Dermis microvascular lymphatic vessel endothelial cell (primary cell): ENCODE measurements at regions not wholly inside any gene's neighbourhood (a gene's known extent, or its start where the extent isn't known, plus 50 kb on each side); places are given as distances from the start of the nearest gene placed in this dataset.
"Not testable (repeated sequence)": the region's sequence is repeated elsewhere in the genome, so short reads cannot be mapped to it uniquely, and the experiment has no call there.

Experiments used
- DNase-seq, 2 donors: peaks; one replicate each; pipeline versions ENCODE4 v3.0.0 to v3.0.0-alpha.2; 2010; ENCODE audit warnings: low read depth in 2 of 2

DNA sequence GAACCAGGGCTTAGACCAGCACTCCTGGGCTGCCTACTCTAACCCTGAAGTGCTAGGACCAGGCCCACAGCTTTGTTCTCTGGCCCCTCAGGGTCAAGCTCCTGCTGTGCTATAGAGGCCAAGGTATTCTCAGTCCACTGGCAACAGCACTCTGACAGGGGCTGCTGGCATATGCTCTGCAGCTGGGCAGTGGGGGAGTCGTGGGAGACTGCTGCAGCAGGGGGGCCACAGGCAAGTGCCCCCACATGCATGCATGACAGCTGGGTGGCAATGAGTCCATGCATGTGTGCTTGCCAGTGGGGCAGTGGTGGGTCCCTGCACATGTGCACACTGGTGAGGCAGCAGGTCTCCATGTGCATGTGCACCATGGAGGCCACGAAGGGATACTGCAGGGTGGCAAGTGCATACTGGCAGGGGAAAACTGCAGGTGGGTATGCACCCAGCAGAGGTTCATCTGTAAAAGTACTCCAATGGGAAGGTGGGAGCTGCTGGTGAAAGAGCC is 364.9 kb upstream of the IRAK1BP1 start:
- DNase-seq = no peak

DNA sequence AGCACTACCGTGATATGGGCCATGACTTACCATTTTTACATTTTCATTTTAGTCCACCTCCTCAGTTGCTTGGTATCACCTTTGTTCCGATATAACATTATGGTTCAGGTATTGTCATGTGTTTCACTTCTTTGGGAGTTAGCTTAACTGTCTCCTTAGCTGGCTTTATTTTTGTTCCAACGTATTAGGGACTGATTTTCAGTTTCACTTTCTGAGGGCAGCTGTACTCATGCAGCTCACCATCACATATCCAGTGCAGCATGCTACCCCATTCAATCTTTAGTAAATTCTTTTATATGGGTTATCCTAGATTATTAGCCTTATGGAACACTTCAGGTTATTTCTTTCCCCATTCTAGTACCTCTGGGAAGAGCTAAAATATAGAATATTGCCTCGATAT is 362.2 kb upstream of the IRAK1BP1 start:
- no peak for DNase-seq

DNA sequence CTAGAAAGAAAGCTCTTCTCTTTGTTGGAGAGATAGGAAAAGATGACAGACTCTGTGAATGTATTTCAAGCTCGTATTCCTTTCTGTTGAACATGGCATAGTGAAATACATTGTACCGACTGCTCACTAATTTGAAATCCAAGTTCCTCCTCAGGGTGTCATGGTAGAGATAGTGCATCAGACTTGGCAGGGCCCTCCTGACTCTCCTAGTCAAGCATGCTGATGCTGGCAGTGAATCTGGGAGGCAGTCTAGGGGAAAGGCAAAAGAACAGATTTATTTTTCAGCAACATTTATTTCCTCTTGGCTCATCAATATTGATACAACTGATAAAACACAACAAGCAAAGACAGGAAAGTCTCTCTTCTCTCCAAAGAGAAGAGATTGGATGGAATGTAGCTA is 356.3 kb upstream of the IRAK1BP1 start:
- no peak for DNase-seq

DNA sequence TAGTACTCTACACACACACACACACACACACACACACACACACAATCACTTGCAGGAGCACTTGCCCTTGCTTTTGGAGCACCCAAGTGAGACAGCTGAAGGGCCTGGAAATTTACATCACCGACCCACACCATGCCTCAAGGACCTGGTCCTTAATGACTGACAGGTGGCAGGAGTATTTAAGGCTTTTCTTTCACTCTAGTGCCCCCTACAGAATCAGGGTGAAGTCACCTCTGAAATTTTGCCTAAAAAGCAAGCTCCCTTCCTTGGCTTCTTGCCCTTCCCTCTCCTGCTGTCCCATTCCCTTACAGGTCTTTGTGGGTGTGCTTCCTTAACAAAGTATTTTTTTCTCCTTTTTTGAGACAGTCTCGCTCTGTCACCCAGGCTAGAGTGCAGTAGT is 353.5 kb upstream of the IRAK1BP1 start:
- peak in 1 of 2 donors; percentile 17 for DNase-seq

DNA sequence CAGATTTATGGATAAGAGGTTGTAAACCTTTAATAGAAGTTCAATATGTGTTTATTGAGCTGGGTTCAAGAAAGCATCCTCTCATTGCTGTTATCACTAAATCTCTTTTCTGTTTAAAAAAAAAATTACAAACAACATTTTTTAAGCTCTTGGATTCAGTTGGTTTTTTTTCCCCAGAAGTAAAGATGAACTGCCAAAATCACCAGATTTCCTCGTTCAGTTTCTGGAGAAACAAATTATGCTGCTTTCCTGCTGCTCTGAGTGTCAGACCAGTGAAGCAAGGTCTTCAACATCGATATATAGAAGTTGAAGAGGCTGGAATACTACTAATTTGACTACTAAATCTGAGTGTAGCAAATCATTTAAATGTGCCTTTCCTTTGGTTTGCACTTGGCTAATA is 352.1 kb upstream of the IRAK1BP1 start:
- no peak for DNase-seq

DNA sequence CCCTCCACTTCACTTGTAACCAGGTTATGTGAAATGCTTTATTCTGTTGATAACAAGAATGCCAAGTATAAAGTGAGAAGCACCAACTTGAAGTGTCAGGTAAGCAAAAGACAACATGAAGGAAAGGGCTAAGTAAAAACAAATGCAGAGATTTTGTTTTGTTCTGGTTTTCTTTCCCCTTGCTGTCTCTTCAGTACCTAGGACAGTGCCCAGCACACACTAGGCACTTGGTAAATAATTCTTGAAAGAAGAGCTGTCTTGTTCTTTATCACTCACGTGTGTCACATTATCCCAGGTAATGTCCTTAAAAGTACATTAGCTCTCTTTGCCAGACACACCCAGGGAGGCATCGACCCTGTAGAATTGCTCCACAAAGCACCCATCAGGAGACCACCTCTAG is 350.0 kb upstream of the IRAK1BP1 start:
- no peak for DNase-seq

DNA sequence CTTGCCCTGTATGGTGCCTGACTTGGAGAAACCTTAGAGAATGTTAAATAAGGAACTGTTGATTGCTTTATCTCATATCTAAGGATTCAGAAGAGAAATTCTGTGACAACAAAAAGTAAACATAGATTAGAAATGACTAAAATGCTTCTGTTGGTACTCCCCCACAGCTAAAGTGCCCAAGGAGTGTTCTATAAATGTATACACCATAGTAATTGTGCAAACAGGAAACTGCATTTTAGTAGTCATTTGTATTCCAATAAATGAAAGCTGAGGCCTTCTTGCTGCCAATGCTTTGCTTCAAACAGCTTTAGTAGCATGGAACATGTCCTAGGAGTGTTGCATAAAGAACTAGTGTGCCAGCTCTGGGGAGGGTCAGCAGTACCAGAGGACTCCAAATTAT is 343.7 kb upstream of the IRAK1BP1 start:
- no peak for DNase-seq

DNA sequence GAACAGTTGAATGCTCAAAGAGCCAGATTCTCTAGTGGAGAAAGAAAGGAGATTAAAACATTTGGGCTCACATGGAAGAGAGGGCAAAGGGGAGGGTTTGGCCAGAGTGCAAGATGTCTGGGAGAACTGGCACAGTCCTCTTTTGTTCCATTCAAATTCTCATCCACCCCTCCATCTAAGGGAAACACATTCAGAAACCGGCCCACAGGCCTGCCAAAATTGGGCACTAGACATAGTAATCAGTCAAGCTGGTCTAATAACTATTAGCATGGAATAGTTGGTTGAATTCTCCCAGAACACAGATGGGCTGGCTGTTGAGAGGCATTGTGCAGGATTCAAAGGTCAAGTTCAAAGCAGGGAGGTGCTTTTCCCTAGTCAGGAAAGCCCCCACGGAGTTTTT is 341.4 kb upstream of the IRAK1BP1 start:
- no peak for DNase-seq

DNA sequence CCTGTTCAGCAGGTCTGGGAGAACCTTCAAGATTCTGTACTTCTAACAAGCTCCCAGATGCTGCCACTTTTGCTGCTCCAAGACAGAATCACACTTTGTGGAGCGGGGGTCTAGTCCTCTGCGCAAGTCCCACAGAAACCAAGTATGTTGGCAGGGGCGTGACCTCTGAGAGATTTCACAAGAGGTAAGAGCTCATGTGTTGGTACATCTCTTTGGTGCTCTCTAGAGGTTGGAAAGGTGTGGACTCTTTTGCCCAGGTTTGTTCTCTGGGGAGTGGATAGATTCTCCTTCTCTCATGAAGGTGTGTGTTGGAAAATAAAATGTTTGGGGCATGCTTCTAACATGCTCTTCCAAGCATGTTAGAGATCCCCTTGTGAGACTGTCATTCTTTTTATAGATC is 340.9 kb upstream of the IRAK1BP1 start:
- DNase-seq = no peak

DNA sequence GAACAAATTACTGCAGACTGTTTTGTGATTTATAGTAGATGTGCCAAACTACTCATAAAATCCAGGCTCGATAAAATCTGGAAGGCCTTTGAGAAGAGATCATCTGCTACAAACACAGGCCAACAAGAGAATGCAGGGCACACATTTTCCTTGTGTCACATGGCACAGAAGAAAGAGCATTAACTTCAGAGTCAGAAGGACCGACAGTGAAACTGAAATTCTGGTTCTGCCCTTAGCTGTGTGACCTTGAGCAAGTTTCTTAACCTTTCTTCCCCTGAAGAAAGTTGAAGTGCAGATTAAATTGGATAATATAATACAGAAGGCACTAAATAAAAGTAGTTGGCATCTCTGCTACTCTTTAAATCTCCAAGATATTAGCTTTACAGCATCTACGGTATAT is 338.4 kb upstream of the IRAK1BP1 start:
- no peak for DNase-seq

DNA sequence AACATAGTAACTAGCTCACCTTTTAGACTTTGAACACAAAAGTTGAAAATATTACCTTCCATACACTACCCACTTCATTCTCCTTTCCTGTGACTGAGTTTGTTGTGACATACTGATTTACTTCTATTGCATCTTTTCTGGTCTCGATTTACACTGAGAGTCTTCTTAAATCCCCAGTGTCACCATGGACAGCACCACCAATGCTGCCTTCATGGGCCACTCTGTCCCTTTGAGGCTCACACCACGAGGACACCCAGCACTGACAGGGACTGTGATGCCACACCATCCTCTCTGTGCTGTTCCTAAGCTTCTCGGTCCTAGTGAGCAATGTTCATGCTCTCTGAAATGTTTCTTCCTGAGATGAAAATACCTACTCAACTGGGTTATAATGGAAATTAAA is 337.1 kb upstream of the IRAK1BP1 start:
- DNase-seq = no peak

DNA sequence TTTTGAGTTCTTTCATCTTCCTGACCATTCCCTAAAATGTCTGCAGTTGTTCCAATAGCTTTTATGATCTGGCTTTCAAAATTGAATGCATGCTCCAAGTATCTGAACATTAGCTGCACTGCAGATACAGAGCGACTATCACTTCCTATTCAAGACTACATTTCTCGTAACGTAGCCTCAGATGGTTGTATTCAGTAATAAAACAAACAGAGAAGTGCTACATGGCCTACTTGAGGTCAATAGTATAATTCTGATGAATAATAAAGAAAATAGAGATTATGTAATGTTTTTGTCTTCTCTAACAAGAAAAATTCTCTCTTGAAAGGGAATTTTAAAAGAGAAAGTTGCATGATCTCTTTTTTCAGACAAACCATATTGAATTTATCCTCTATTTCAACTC is 333.9 kb upstream of the IRAK1BP1 start:
- peak in 1 of 2 donors; percentile 44 for DNase-seq

DNA sequence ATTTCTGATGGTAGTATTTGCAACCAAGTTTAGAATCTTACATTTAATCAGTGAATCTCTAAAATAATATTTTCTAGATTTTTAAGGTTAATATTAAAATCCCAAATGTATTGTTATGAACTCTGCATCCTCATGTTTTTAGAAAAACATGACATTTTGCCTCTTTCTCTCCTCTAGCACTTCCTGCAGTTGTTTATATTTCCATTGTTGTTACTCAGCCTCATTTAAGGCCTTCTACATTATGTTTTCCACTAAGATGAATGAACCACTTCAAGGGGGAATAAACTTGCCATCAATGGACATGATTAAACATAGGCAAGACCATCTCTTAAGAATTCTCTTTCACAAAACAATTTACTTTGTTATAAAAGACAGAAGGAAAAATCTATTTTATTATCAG is 333.5 kb upstream of the IRAK1BP1 start:
- peak; percentile 11 to 52 for DNase-seq

DNA sequence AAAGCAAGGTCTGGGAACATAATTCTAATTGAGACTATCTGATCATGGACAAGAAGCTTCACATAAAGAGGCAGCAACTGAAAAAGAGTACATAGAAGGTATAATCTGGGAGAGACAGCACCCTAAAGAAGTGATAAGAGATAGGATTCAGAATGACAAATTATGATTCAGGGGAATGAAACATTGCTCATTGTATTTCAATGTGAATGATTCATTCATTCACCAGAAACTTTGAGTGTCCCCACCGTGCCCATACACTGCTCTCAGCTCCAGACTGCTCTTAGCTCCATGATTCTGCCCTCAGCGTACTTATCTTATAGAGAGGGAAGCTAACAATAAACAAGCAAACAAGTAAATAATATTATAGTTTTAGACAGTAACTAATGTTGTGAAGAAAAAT is 329.3 kb upstream of the IRAK1BP1 start:
- DNase-seq = peak in 1 of 2 donors; percentile 30

DNA sequence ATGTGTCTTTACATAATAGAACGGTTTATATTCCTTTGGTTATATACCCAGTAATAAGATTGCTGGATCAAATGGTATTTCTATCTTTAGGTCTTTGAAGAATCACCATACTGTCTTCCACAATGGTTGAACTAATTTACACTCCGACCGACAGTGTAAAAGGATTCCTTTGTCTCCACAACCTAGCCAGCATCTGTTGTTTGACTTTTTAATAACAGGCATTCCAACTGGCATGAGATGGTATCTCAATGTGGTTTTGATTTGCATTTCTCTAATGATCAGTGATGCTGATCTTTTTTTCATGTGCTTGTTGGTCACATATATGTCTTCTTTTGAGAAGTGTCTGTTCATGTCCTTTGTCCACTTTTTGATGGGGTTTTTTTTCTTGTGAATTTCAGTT is 319.7 kb upstream of the IRAK1BP1 start:
- not testable (repeated sequence) for DNase-seq

DNA sequence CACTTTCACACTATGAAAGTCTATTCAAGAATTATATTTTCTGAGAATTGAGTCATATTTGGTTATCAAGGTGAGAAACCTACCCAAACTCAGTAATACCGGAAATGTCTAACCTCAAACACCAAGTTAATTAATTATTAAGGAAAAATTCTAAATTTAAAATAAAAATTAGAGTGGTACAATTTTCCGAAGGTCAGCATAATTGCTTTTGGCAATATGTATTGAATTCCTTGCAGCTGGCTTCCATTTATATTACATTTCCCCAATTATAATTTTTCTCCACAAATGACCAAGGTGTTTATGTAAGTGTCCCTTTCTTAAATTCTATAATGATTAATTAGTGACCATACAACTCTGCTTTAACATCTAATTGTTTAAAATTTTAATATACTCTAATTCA is 316.0 kb upstream of the IRAK1BP1 start:
- no peak for DNase-seq

DNA sequence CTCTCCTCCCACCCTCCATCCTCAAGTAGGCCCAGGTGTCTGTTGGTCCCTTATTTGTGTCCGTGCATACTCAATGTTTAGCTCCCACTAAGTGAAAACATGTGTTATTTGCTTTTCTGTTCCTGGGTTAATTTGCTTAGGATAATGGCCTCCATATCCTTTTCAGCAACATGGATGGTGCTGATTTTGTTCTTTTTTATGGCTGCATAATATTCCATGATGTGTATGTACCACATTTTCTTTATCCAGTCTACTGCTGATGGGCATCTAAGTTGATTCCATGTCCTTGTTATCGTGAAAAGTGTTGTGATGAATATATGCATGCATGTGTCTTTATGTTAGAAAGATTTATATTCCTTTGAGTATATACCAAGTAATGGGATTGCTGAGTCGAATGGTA is 314.9 kb upstream of the IRAK1BP1 start:
- no peak for DNase-seq

DNA sequence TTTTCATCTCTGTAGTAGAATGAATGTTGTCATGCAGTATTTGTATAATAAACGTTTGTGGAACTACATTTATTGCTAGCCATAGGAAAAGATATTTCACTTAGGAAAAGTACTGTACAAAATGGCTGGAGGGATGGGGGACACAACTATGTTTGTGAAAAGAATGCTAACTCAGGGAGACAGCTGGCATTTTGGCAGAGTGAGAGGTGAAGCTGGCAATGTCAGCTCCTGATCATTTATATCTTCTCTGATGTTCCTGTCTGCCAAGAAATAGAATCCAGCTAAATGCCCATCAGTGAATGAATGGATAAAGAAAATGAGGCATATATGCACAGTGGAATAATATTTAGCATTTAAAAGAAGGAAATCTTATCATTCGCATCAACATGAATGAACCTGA is 313.0 kb upstream of the IRAK1BP1 start:
- DNase-seq = no peak

DNA sequence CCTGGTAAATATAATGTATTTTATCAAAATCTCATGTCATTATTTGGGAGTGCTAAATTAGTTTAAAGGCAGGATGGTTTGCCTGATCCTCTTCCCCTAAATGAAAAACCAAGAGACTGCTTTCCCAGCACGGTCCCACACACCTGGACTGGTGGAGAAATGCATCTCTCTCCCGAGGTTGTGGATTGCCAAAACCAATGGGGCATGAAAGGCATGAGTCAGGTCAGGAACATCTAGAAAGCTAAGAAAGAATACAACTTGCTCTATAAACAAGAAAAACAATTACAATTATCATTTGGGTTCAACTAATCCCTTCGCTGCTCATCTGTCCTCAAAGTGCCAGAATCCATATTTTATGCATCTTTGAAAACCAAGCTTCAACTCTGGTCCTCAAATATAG is 308.3 kb upstream of the IRAK1BP1 start:
- no peak for DNase-seq

DNA sequence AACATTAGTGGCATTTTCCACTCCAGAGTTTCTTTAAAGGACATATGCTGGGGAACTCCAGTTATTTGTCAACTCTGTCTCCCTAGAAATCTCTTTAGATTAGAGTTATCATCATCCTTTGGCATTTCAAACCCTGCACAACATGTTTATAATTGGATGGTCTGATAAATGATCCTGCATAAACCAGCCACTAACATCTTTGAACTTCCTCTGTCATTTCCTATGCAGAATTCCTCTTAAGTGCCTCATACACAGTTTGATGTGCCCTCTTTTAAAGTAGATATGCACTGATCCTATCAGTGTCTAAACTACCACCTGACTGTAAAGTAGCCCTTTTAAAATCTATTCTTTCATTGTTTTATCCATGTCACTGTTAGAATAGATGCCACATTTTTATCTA is 306.3 kb upstream of the IRAK1BP1 start:
- peak; percentile 16 to 64 for DNase-seq

DNA sequence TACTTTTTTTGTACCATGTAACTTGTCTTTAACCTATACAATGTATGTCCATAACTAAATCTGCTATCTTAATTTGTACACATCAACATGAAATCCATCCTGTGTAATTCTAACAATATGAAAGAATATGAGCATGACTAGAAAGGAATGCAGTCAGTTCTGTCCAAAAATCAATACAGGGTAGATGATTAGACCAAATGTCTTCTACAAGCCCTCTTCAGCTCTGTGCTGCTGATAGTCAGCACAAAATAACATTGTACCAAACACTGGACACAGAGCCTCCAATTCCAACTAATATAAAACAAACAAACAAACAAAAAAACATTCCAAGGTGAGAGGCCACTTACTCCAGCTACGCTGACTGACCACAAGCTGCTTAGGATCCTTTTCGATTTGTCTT is 301.4 kb upstream of the IRAK1BP1 start:
- DNase-seq = no peak

DNA sequence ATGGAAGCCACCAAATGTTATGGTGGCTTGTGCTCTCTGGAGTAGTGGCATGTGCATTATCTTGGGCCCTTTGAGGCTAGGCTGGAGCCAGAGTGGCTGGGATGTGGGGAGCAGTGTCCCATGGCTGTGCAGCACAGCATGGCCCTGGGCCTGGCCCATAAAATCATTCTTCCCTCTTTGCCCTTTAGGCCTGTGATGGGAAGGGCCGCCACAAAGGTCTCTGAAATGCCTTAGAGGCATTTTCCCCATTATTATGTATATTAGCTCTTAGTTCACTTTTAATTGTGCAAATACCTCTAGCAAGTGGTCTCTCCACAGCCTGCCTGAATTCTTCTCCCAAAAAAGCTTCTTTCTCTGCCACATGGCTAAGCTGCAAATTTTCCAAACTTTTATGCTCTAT is 297.3 kb upstream of the IRAK1BP1 start:
- no peak for DNase-seq

DNA sequence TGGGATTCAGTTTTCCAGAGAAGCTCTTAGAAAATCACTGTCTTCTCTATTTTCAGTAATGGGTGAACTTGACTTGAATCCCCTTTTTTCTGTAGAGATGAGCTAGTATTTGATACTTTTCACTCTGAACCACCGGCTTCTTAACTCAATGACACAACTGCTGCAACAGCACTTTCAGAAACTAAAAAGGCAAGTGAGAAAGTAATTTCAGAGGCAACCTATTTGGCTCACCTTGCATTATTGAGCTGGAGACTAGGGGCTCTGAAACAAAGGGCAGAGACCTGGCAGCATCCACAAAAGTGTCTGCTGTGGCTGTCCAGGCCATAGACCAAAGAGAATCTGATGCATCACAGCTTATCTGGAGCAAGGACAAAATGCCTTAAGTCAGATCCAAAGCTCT is 289.8 kb upstream of the IRAK1BP1 start:
- no peak for DNase-seq

DNA sequence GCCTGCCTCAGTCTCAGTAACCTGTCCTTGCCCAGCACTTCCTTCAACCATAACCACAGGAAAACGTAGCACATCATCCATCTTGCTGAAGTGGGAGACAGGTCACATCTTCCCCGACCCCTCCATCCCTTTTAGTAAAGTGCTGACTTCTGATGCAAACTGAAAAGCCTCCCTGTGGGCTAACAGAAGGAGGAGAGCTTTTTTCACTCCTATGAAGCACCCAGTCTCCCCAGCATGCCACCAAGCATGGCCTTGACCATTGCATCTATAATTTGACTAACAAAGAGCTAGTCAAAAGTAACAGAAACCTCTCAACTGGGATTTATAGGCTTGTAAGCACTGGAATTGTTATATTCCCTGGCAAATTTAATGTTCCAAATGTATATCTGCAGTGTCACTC is 288.9 kb upstream of the IRAK1BP1 start:
- no peak for DNase-seq

DNA sequence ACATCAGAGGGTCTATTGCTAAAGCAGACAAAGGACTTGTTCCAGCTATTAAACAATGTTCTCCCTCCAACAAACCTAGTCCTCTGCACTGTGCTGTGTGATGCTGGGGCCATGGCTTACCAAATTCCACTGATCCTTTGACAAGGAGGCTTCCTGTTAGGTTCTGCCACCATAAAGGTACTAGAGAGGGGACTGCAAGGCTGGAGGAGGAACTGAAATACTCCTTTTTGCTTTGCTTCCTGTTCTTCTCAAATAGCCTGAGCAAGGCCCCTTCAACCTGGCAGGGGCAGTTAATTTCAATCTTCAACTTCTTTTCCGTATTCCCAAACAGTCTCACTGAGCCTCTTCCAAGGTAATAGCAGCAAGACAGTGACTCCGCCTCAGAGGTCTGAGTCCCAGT is 286.4 kb upstream of the IRAK1BP1 start:
- DNase-seq = no peak
